C4-2B (cell line): ENCODE measurements at regions not wholly inside any gene's neighbourhood (a gene's known extent, or its start where the extent isn't known, plus 50 kb on each side); places are given as distances from the start of the nearest gene placed in this dataset.

Experiments used
- ZFX ChIP-seq: fragments of 450-650 bp; IDR thresholded peaks from 2 replicates; pipeline ENCODE4 v1.6.1; 2017
- TF ChIP-seq, protein P1 (sequence below): fragments of 450-650 bp; conservative IDR thresholded peaks from 2 replicates; pipeline ENCODE4 v1.5.1; 2017; ENCODE audit warnings: mild to moderate bottlenecking

DNA sequence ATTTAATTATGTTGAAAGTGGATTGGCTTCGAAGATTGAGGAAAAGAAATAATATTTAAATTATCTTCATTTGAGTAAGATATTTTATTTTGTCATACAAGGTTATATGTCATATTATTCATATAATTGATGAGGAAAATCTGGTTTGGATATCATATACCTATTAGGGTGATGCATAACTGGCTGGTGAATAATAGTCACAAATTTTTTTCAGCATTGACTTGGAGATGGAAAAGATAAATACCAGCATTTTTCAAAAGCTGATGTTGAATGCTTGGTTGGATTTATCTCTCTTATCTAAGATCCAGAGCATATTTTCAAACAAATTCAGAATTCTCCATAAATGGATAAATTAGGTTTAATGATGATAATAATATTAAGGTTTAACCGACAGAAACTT lies 93.5 kb upstream of the SLIT2 start:
- TF ChIP-seq, protein P1, sequence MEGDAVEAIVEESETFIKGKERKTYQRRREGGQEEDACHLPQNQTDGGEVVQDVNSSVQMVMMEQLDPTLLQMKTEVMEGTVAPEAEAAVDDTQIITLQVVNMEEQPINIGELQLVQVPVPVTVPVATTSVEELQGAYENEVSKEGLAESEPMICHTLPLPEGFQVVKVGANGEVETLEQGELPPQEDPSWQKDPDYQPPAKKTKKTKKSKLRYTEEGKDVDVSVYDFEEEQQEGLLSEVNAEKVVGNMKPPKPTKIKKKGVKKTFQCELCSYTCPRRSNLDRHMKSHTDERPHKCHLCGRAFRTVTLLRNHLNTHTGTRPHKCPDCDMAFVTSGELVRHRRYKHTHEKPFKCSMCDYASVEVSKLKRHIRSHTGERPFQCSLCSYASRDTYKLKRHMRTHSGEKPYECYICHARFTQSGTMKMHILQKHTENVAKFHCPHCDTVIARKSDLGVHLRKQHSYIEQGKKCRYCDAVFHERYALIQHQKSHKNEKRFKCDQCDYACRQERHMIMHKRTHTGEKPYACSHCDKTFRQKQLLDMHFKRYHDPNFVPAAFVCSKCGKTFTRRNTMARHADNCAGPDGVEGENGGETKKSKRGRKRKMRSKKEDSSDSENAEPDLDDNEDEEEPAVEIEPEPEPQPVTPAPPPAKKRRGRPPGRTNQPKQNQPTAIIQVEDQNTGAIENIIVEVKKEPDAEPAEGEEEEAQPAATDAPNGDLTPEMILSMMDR, result no peak
- no peak for TF ChIP-seq ZFX
